NCI-H2081 (cell line): ENCODE measurements at regions not wholly inside any gene's neighbourhood (a gene's known extent, or its start where the extent isn't known, plus 50 kb on each side); places are given as distances from the start of the nearest gene placed in this dataset.

Experiments
- DNase-seq, 2 experiments: peaks; one replicate each; lab custom pipeline; 2025; lab: John Stamatoyannopoulos, UW

GRCh38 chrX:20477219-20477618, 210.5 kb upstream of the RPS6KA3 start:
- no peak for DNase-seq

- no peak for DNase-seq
Observed at GRCh38 chrX:20472620-20473258, 206.0 kb upstream of the RPS6KA3 start.

- no peak for DNase-seq
Observed at GRCh38 chrX:20472148-20472547, 205.4 kb upstream of the RPS6KA3 start.

GRCh38 chrX:20471483-20471882, 204.8 kb upstream of the RPS6KA3 start:
- DNase-seq = no peak

- DNase-seq = no peak
Observed at GRCh38 chrX:20463296-20464075, 196.8 kb upstream of the RPS6KA3 start.

- DNase-seq = peak in 1 of 2 experiments; percentile 10
Observed at GRCh38 chrX:20461576-20461975, 194.9 kb upstream of the RPS6KA3 start.

- DNase-seq = peak in 1 of 2 experiments; percentile 14
Observed at GRCh38 chrX:20461002-20461401, 194.3 kb upstream of the RPS6KA3 start.

- peak in 1 of 2 experiments; percentile 6 for DNase-seq
Observed at GRCh38 chrX:20459410-20460350, 193.0 kb upstream of the RPS6KA3 start.

- no peak for DNase-seq
Observed at GRCh38 chrX:20456971-20457370, 190.3 kb upstream of the RPS6KA3 start.

GRCh38 chrX:20455001-20455400, 188.3 kb upstream of the RPS6KA3 start:
- DNase-seq = no peak

- no peak for DNase-seq
Observed at GRCh38 chrX:20454117-20454516, 187.4 kb upstream of the RPS6KA3 start.

GRCh38 chrX:20452487-20452886, 185.8 kb upstream of the RPS6KA3 start:
- no peak for DNase-seq

- no peak for DNase-seq
Observed at GRCh38 chrX:20451929-20452328, 185.2 kb upstream of the RPS6KA3 start.

- DNase-seq = no peak
Observed at GRCh38 chrX:20445109-20445508, 178.4 kb upstream of the RPS6KA3 start.

GRCh38 chrX:20442597-20442996, 175.9 kb upstream of the RPS6KA3 start:
- DNase-seq = peak; percentile 78 to 83

- DNase-seq = no peak
Observed at GRCh38 chrX:20441123-20441522, 174.4 kb upstream of the RPS6KA3 start.

GRCh38 chrX:20438871-20439526, 172.3 kb upstream of the RPS6KA3 start:
- no peak for DNase-seq

GRCh38 chrX:20437683-20438082, 171.0 kb upstream of the RPS6KA3 start:
- no peak for DNase-seq

- no peak for DNase-seq
Observed at GRCh38 chrX:20435913-20436312, 169.2 kb upstream of the RPS6KA3 start.

- DNase-seq = no peak
Observed at GRCh38 chrX:20434986-20435385, 168.3 kb upstream of the RPS6KA3 start.

GRCh38 chrX:20433388-20433775, 166.7 kb upstream of the RPS6KA3 start:
- DNase-seq = no peak
